NCI-H2227 (cell line): ENCODE measurements at regions not wholly inside any gene's neighbourhood (a gene's known extent, or its start where the extent isn't known, plus 50 kb on each side); places are given as distances from the start of the nearest gene placed in this dataset.

Experiments used
- DNase-seq: peaks from one replicate; lab custom pipeline; 2025; ENCODE audit not compliant: unreplicated experiment; lab: John Stamatoyannopoulos, UW

GRCh38 chr1:187624812-187625545 is 796.2 kb downstream of the PLA2G4A start:
- DNase-seq: no peak

- peak; percentile 43 for DNase-seq
These were observed 797.3 kb downstream of the PLA2G4A start for GRCh38 chr1:187626056-187626455.

- no peak for DNase-seq
These were observed 798.8 kb downstream of the PLA2G4A start for GRCh38 chr1:187627516-187627915.

GRCh38 chr1:187629075-187629474 is 800.3 kb downstream of the PLA2G4A start:
- DNase-seq: peak; percentile 4

- no peak for DNase-seq
These were observed 802.1 kb downstream of the PLA2G4A start for GRCh38 chr1:187630653-187631380.

GRCh38 chr1:187631381-187631675 is 802.6 kb downstream of the PLA2G4A start:
- DNase-seq: no peak

- no peak for DNase-seq
These were observed 803.2 kb downstream of the PLA2G4A start for GRCh38 chr1:187631984-187632383.

GRCh38 chr1:187634940-187635339 is 806.2 kb downstream of the PLA2G4A start:
- DNase-seq: no peak

GRCh38 chr1:187638733-187639434 is 810.1 kb downstream of the PLA2G4A start:
- DNase-seq: no peak

- no peak for DNase-seq
These were observed 812.3 kb downstream of the PLA2G4A start for GRCh38 chr1:187641015-187641414.

- DNase-seq: no peak
These were observed 812.7 kb downstream of the PLA2G4A start for GRCh38 chr1:187641463-187641862.

GRCh38 chr1:187641907-187642306 is 813.2 kb downstream of the PLA2G4A start:
- DNase-seq: no peak

GRCh38 chr1:187645651-187646050 is 816.9 kb downstream of the PLA2G4A start:
- peak; percentile 25 for DNase-seq

GRCh38 chr1:187646536-187647107 is 817.9 kb downstream of the PLA2G4A start:
- no peak for DNase-seq

GRCh38 chr1:187648091-187648490 is 819.3 kb downstream of the PLA2G4A start:
- no peak for DNase-seq

- no peak for DNase-seq
These were observed 825.9 kb downstream of the PLA2G4A start for GRCh38 chr1:187654635-187655034.

GRCh38 chr1:187655104-187655503 is 826.4 kb downstream of the PLA2G4A start:
- no peak for DNase-seq

- DNase-seq: no peak
These were observed 836.7 kb downstream of the PLA2G4A start for GRCh38 chr1:187665483-187665882.

GRCh38 chr1:187680823-187681222 is 852.1 kb downstream of the PLA2G4A start:
- peak; percentile 10 for DNase-seq

- no peak for DNase-seq
These were observed 853.4 kb downstream of the PLA2G4A start for GRCh38 chr1:187682112-187682511.

- no peak for DNase-seq
These were observed 856.6 kb downstream of the PLA2G4A start for GRCh38 chr1:187685333-187685732.

GRCh38 chr1:187689129-187689528 is 860.4 kb downstream of the PLA2G4A start:
- no peak for DNase-seq
